Testis (tissue), 2 donors: ENCODE measurements at regions not wholly inside any gene's neighbourhood (a gene's known extent, or its start where the extent isn't known, plus 50 kb on each side); places are given as distances from the start of the nearest gene placed in this dataset.

ENCODE experiments used
- CTCF ChIP-seq, 3 experiments: fragments of 450-650 bp in 2 of 3; fragments of 200-600 bp in 1 of 3; sonication (generic) in 1 of 3; IDR thresholded peaks; one replicate each; pipeline ENCODE4 v1.5.1; 2016 to 2019; ENCODE audit warnings: antibody characterized with exemption in 3 of 3, mild to moderate bottlenecking in 2 of 3, moderate library complexity in 1 of 3
- POLR2A ChIP-seq: fragments of 450-650 bp; IDR thresholded peaks from one replicate; pipeline ENCODE4 v1.6.1; 2017; ENCODE audit warnings: antibody characterized with exemption, mild to moderate bottlenecking, moderate library complexity

- no peak for TF ChIP-seq CTCF (IDR thresholded peaks at IDR 0.05)
- TF ChIP-seq POLR2A = no peak
Measured at GRCh38 chr6:86459978-86460377, 477.4 kb upstream of the HTR1E start.
